WTC11 (cell line): ENCODE measurements at regions not wholly inside any gene's neighbourhood (a gene's known extent, or its start where the extent isn't known, plus 50 kb on each side); places are given as distances from the start of the nearest gene placed in this dataset.

ENCODE experiments used
- ELF4 ChIP-seq: sonication (generic); formaldehyde crosslinking; IDR thresholded peaks from 2 replicates; pipeline ENCODE4 v1.8.1; 2022; ENCODE audit warnings: low read depth, mild to moderate bottlenecking, moderate library complexity, missing genetic modification reagents
- GRHL2 ChIP-seq: fragments of 250-450 bp; sonication (Bioruptor Pico); IDR thresholded peaks from 2 replicates; pipeline ENCODE4 v1.8.0; 2022; ENCODE audit warnings: mild to moderate bottlenecking, moderate library complexity; ENCODE audit not compliant: insufficient replicate concordance, severe bottlenecking
- KAT7 ChIP-seq: sonication (generic); formaldehyde crosslinking; IDR thresholded peaks from 2 replicates; pipeline ENCODE4 v1.8.1; 2023; ENCODE audit warnings: missing genetic modification reagents, mild to moderate bottlenecking, borderline replicate concordance
- USF1 ChIP-seq: sonication (generic); formaldehyde crosslinking; IDR thresholded peaks from 2 replicates; pipeline ENCODE4 v1.8.0; 2022; ENCODE audit warnings: mild to moderate bottlenecking, missing genetic modification reagents
- TF ChIP-seq, protein P1 (sequence below): fragments of 200-600 bp; IDR thresholded peaks from 2 replicates; pipeline ENCODE4 v1.8.0; 2022; ENCODE audit warnings: antibody characterized with exemption

DNA sequence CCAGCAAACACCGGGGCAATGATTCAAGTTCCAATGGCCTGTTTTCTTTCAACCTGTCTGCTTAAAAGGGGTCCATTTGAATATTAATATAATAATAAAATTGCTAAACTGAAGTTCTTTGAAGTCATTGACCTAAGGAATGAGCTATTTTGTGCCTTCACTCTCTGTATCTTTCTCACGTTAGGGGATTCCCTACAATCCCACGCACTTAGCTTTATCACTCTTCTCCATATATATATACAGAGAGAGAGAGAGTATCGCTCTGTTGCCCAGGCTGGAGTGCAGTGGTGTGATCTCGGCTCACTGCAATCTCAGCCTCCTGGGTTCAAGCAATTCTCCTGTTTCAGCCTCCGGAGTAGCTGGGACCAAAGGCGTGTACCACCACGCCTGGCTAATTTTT is 83.9 kb upstream of the NWD2 start:
- TF ChIP-seq, protein P1, sequence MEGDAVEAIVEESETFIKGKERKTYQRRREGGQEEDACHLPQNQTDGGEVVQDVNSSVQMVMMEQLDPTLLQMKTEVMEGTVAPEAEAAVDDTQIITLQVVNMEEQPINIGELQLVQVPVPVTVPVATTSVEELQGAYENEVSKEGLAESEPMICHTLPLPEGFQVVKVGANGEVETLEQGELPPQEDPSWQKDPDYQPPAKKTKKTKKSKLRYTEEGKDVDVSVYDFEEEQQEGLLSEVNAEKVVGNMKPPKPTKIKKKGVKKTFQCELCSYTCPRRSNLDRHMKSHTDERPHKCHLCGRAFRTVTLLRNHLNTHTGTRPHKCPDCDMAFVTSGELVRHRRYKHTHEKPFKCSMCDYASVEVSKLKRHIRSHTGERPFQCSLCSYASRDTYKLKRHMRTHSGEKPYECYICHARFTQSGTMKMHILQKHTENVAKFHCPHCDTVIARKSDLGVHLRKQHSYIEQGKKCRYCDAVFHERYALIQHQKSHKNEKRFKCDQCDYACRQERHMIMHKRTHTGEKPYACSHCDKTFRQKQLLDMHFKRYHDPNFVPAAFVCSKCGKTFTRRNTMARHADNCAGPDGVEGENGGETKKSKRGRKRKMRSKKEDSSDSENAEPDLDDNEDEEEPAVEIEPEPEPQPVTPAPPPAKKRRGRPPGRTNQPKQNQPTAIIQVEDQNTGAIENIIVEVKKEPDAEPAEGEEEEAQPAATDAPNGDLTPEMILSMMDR, result no peak
- no peak for TF ChIP-seq GRHL2 (CRISPR knock-in tag)
- no peak for TF ChIP-seq KAT7
- no peak for TF ChIP-seq ELF4 (CRISPR knock-in tag)
- no peak for TF ChIP-seq USF1 (CRISPR knock-in tag)
